ENCODE measurements at regions not wholly inside any gene's neighbourhood (a gene's known extent, or its start where the extent isn't known, plus 50 kb on each side); places are given as distances from the start of the nearest gene placed in this dataset.
"Not testable (repeated sequence)": the region's sequence is repeated elsewhere in the genome, so short reads cannot be mapped to it uniquely, and the experiment has no call there.

DNA sequence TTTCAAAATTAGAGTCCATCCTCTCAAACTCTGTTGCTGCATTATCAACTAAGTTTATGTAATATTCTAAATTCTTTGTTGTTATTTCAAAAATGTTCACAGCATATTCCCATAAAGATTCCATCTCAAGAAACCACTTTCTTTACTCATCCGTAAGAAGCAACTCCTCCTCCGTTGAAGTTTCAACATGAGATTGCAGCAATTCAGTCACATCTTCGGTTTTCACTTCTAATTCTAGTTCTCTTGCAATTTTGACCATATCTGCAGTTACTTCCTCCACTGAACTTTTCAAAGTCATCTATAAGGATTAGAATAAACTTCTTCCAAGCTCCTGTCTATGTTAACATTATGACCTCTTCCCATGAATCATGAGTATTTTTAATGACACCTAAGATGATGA, 216.6 kb upstream of the SLC7A11 start:
- TF ChIP-seq, protein P1, sequence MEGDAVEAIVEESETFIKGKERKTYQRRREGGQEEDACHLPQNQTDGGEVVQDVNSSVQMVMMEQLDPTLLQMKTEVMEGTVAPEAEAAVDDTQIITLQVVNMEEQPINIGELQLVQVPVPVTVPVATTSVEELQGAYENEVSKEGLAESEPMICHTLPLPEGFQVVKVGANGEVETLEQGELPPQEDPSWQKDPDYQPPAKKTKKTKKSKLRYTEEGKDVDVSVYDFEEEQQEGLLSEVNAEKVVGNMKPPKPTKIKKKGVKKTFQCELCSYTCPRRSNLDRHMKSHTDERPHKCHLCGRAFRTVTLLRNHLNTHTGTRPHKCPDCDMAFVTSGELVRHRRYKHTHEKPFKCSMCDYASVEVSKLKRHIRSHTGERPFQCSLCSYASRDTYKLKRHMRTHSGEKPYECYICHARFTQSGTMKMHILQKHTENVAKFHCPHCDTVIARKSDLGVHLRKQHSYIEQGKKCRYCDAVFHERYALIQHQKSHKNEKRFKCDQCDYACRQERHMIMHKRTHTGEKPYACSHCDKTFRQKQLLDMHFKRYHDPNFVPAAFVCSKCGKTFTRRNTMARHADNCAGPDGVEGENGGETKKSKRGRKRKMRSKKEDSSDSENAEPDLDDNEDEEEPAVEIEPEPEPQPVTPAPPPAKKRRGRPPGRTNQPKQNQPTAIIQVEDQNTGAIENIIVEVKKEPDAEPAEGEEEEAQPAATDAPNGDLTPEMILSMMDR (IDR thresholded peaks at IDR 0.05): no peak
- DNase-seq (no peak), ATAC-seq (no peak)
- H3K9me3 Mint-ChIP-seq: no peaks in the 10 kb centered on the region
- no peak overlapping the region for H3K27ac Mint-ChIP-seq
- intact Hi-C loops (cut with micrococcal nuclease): no loop called here
- no peak overlapping the region for H3K4me3 Mint-ChIP-seq
- no peaks in the 10 kb centered on the region for H3K4me1 Mint-ChIP-seq (ENCODE audit: low read depth)
- no peaks in the 10 kb centered on the region for H3K27me3 Mint-ChIP-seq
- ChIA-PET CTCF (no interaction called here), POLR2A (no interaction called here)
- H3K36me3 Mint-ChIP-seq (ENCODE audit: low read depth): no peaks in the 10 kb centered on the region

DNA sequence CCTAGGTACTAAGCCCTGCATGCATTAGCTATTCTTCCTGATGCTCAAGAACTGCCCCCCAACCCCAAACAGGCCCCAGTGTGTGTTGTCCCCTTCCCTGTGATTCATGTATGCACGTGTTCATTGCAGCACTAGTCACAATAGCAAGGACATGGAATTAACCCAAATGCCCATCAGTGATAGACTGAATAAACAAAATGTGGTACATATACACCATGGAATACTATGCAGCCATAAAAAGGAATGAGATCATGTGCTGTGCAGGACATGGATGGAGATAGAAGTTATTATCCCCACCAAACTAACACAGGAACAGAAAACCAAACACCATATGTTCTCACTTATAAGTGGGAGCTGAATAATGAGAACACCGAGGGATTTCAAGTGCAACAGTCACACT, 214.2 kb upstream of the SLC7A11 start:
- H3K36me3 Mint-ChIP-seq (ENCODE audit: low read depth); H3K27ac Mint-ChIP-seq; DNase-seq; H3K4me1 Mint-ChIP-seq (ENCODE audit: low read depth); ATAC-seq; POLR2A ChIA-PET; H3K27me3 Mint-ChIP-seq; CTCF ChIA-PET; H3K9me3 Mint-ChIP-seq; H3K4me3 Mint-ChIP-seq; intact Hi-C loops (cut with micrococcal nuclease): not testable (repeated sequence)

DNA sequence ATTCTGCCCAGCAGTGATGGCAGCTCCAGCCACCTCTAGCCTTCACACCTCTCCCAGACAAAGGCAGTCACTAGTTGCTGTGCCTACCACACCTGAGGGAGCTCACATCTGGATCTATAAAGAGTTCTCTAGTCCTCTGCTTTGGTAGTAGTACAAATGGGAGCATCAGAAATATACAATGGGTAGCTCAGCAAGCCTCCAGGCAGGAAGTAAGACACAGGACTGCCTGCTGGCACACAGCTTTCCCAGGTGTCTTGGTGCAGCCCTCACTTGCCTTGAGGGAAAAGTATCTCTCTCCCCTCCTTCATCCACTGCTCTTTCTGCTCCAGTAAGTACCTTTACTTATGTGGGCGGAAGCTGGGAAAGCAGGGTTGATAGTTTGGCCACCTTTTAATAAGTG, 212.9 kb upstream of the SLC7A11 start:
- ATAC-seq (no peak), DNase-seq (no peak)
- H3K36me3 Mint-ChIP-seq (ENCODE audit: low read depth): no peaks in the 10 kb centered on the region
- TF ChIP-seq, protein P1 (IDR thresholded peaks at IDR 0.05): no peak
- intact Hi-C loops (cut with micrococcal nuclease): no loop called here
- H3K9me3 Mint-ChIP-seq: no peaks in the 10 kb centered on the region
- CTCF ChIA-PET: no interaction called here
- no peaks in the 10 kb centered on the region for H3K27me3 Mint-ChIP-seq
- H3K27ac Mint-ChIP-seq: no peak overlapping the region
- H3K4me3 Mint-ChIP-seq: no peak overlapping the region
- POLR2A ChIA-PET: no interaction called here
- no peaks in the 10 kb centered on the region for H3K4me1 Mint-ChIP-seq (ENCODE audit: low read depth)

DNA sequence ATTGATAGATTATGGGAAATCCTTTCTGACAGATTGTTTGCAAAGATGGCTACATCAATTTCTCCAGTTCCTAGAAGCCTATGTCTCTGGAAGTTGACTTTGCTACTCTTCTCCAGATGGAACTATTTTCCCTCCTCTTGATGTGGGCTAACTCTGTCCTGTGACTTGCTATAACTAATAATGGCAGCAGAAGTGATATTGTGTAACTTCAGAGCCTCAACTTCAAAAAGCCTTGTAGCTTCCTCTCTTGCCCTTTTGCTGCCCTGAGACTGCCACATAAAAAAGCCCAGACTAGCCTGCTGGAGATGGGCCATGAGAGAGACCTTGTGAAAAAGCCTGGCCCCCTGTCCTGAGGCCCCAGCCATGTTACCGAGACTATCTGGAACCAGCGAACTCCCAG, 210.7 kb upstream of the SLC7A11 start:
- intact Hi-C loops (cut with micrococcal nuclease): no loop called here
- ChIA-PET POLR2A (no interaction called here), CTCF (no interaction called here)
- H3K27ac Mint-ChIP-seq: no peak overlapping the region
- H3K4me3 Mint-ChIP-seq: no peak overlapping the region
- DNase-seq (no peak), ATAC-seq (no peak)
- H3K9me3 Mint-ChIP-seq: no peaks in the 10 kb centered on the region
- H3K4me1 Mint-ChIP-seq (ENCODE audit: low read depth): no peaks in the 10 kb centered on the region
- TF ChIP-seq, protein P1 (IDR thresholded peaks at IDR 0.05): no peak
- no peaks in the 10 kb centered on the region for H3K27me3 Mint-ChIP-seq
- H3K36me3 Mint-ChIP-seq (ENCODE audit: low read depth): no peaks in the 10 kb centered on the region

DNA sequence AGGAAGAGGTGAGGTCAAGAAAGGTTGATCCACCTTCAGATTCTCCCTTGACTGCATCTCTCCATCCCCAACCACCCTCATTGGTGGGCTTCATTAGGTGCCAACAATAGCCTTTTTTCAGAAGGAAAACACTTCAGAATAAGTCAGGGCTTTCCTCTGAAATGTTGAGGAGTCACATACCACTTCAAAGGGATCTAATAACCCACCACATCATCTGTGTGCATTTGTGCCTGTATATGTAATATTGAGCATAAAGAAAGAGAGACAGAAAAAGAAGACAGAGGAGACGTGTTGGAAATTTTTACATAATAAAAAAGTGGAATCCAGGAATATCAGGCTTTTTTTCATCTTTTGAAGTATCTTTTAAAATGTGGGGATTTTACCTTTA, 209.1 kb upstream of the SLC7A11 start:
- no peaks in the 10 kb centered on the region for H3K36me3 Mint-ChIP-seq (ENCODE audit: low read depth)
- intact Hi-C loops (cut with micrococcal nuclease): no loop called here
- H3K4me3 Mint-ChIP-seq: no peak overlapping the region
- CTCF ChIA-PET: no interaction called here
- peaks cover 2% of the 10 kb centered on the region for H3K9me3 Mint-ChIP-seq
- H3K4me1 Mint-ChIP-seq (ENCODE audit: low read depth): no peaks in the 10 kb centered on the region
- DNase-seq: no peak
- TF ChIP-seq, protein P1 (IDR thresholded peaks at IDR 0.05): no peak
- peaks cover 1% of the 10 kb centered on the region for H3K27me3 Mint-ChIP-seq
- H3K27ac Mint-ChIP-seq: no peak overlapping the region
- ATAC-seq: no peak
- POLR2A ChIA-PET: no interaction called here

DNA sequence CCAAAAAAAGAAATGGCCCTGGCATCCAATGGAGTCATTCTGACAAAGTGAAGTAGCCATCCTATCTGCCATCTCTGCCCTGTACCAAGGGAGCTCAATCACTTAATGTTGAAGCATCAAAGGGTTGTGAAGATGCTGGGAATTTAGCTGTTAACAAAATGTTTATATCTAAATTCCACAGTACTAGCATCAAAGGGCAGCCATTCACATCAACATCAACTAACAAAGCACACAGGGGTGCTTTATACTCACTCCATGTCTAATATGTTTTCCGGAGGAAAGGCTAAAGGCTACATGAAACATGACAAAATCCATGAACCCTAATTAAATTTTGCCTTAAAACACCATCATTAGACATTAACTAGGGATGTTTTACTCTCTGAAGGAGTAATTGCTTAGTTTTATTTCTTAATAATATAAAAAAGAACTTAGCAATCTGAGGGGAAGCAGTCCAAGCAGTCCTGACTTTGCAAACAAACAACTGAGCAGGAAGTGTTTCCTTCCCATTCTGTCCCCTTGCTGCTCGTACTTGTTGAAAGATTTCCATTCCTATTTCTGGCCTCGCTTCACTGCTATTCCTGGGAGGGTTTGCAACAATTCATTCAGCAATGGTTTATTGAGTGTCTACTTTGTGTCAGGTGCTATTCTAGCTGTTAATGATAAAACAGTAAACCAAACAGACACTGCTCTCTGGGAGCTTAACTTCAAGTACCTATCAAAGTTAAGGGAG, 208.6 kb upstream of the SLC7A11 start:
- CTCF ChIA-PET: no interaction called here
- intact Hi-C loops (cut with micrococcal nuclease): no loop called here
- Mint-ChIP-seq H3K4me1 (ENCODE audit: low read depth) (no peaks in the 10 kb centered on the region), H3K27me3 (peaks cover 1% of the 10 kb centered on the region), H3K9me3 (peaks cover 2% of the 10 kb centered on the region), H3K4me3 (no peak overlapping the region), H3K27ac (no peak overlapping the region), H3K36me3 (ENCODE audit: low read depth) (no peaks in the 10 kb centered on the region)
- POLR2A ChIA-PET: no interaction called here
- TF ChIP-seq, protein P1 (IDR thresholded peaks at IDR 0.05): no peak
- DNase-seq: no peak
- ATAC-seq: no peak
